ENCODE measurements at regions not wholly inside any gene's neighbourhood (a gene's known extent, or its start where the extent isn't known, plus 50 kb on each side); places are given as distances from the start of the nearest gene placed in this dataset.

DNA sequence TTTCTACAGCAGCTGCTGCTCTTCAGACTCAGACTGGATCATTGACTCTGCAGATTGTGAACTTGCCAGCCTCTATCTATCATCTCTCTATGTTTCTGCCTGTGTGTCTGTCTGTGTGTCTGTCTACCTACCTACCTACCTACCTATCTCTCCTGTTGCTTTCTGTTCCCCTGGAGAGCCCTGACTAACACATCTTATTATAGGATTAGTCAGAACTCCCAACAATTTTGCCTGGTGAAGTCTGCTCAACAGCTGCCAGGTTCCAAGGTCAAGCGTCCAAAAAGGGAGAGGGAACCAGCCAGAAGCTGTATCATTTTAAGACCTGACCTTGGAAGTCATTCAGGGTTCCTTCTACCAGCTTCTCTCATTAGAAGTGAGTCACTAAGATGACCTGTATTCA is 579.0 kb upstream of the DPP6 start:
- no peak for DNase-seq

DNA sequence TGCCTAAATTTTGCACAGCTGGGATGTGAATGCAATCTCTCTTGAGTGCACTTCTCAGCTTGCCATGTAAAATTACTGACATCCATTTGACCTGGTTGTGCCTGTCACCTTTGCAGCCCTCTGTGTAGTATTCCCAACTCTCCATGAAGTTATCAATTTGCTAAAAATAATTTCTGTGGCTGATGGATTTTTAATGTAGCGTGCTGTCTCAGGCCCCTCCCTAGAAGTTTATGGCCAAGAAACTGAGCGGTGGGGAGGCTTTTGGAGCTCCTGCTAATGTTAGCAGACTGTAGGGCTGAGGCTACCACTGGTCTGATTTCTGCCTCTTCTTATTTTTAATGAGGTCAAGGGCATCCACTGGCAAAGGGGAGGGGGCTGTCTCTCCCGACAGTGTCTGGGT is 577.0 kb upstream of the DPP6 start:
- DNase-seq: no peak

DNA sequence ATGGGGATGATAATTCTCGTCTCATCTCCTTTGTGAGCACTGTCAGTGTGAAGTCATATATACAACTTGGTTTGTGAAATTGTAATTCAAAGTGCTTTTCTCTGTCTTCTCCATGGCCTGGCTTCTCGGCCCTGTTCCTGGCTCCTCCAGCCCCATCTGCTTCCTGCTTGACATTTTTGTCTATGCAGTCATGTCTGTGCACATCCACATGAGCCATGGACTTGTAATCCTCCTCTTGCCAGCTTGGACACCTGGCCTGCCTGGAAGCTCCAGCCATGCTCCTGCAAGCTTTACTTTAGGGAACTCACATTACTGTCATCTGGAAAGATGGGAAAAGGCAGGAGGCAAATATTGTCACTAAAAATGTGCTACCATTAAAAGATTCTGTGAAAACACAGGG is 576.0 kb upstream of the DPP6 start:
- DNase-seq: no peak

DNA sequence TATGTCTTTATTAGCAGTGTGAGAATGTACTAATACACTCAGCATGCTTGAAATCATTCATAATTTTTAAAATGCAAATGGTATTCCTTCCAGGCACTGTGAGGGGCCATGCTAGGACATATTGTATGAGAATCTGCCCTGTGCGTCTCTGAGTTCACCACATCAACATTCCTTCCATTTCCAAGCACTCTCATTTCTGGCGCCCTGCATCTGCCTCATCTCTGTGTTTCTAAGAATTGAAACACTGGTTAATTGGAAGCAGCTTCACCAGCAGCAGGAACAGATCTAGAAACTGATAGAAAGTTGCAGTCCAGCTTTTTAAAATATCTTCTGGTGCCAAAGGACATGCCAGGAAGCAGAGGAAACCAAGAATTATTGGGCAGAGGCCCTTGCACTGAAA is 555.9 kb upstream of the DPP6 start:
- no peak for DNase-seq

DNA sequence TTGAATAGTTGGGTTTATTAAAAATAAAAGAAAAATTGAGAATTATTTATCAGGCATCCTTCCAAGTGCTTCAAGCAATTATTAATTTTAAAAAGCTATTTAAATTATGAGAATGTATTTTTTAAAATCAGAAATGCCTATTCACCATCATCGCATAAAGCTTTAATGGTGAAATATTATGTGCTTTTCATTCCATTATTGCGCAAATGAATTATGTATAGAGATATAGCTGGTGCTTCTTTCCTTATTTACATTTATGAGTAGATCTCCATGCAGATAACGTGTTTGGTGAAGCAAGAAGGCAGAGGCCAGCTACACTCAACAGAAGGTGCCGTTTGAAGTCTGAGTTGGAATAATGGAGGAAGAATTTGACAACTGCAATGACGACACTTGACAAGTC is 549.1 kb upstream of the DPP6 start:
- DNase-seq: no peak

DNA sequence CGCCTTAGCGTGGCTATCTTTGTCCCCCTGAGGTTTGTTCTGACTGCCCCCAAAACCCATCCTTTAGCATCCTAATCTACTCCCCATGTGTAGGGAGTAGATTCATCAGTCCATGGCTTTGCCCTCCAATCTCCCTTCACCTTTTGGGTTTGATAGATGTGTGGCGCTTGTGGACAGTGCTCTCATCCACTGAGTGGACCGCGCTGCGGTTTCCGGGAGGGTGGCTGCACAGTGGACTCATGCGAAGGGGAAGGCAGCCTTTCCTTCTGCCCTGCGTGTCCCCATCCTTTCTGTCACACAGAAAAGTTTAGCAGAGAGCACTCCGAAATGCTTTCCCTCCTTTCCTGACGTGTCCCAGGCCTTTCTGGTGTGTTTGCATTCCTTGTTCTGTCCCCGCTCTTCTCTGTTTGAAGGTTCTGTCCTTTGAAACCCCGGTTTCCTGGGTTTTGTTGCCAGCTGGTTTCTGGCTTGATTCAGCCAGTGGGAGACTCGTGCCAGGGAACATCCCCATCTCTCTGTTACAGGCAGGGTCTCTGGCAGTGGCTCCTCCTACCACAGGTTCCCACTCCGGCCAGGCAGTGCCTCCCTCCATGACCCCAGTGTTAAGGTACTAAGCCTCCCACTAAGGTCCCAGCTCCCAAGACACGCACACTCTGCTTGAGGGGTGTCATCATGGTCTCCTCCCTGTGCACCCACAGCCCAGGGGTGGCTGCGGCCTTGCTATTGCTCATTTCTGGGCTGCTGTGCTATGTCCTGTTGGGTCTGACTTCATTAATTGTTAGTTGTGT is 547.7 kb upstream of the DPP6 start:
- no peak for DNase-seq

DNA sequence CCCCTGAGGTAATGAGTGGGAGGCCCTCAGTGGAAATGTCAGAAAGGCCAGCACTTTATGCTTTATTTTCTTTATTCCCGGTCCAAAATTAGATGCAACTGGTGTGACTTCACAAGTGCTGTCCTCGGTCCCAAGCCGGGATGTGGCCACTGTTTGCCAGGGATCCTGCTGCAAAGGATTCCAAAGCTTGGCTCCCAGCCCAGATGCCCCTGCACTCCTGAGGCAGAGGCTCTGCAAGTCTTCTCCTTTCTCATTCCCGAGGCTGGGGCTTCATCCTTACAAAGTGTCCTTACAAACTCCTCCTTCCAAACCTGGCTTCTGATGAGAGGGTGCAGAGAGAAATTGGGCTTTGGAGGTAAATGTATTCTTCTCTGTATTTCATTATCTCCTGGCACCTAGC is 544.3 kb upstream of the DPP6 start:
- DNase-seq: no peak

DNA sequence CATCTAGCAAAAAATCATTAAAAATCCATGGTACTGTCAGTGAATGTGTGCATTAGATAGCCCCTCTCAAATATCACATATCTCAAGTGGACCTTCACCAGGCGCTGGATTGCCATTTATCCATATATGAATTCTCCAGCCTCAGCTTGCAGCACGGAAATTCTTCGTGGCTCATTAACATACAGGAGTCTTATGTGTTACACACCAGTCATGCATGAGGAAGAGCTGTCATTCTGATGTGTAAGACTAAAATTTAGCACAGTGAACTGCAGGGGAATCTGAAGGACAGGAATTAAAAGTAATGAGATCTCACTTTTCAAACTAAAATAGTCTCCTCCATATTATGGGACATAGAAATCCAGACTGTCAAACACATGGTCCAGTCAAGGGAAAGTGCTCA is 542.4 kb upstream of the DPP6 start:
- no peak for DNase-seq

DNA sequence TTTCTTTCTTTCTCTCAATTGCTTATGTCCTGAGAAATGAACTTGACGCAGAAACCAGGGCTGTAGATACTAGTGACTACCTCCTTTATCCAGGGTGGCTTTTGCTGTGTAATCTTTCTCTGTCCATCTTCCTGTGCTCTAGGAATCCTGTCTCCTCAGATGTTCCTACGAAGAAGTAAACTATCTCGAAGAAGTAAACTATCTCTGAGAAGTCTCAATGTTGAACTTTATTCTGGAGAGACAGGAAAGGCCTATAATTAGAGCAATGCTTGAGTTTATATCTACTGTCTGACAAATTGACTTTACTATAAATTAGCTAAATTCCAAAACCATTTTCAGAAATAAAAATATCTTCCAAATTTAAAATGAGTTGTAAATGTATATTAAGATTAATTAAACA is 541.5 kb upstream of the DPP6 start:
- no peak for DNase-seq

DNA sequence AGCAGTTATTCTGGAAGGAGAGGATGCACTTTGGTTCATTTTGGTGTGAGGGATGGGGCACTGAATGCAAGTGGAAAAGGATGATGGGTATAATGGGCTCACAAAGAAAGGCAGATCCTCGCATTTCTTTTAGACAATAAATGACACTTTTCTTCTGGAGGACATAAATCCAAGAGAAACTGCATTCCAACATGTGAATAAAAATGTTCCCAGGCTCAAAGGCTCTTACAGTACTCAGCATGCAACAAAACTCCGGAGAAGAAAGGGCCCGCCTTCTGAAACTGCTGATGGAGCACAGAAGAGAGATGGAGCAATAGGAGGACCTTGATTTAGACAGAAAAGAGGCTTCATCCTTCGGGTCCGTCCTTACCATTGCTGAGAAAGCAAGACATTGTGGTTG is 538.2 kb upstream of the DPP6 start:
- DNase-seq: no peak

DNA sequence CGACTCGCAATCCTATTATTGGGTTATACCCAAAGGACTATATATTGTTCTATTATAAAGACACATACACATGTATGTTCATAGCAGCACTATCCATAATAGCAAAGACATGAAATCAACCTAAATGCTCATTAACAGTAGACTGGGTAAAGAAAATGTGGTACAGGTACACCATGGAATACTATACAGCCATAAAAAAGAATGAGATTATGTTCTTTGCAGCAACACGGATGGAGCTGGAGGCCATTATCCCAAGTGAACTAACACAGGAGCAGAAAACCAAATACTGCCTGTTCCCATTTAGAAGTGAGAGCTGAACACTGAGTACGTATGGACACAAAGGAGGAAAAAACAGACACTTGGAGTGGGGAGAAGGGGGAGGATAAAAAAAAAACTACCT is 536.8 kb upstream of the DPP6 start:
- no peak for DNase-seq

DNA sequence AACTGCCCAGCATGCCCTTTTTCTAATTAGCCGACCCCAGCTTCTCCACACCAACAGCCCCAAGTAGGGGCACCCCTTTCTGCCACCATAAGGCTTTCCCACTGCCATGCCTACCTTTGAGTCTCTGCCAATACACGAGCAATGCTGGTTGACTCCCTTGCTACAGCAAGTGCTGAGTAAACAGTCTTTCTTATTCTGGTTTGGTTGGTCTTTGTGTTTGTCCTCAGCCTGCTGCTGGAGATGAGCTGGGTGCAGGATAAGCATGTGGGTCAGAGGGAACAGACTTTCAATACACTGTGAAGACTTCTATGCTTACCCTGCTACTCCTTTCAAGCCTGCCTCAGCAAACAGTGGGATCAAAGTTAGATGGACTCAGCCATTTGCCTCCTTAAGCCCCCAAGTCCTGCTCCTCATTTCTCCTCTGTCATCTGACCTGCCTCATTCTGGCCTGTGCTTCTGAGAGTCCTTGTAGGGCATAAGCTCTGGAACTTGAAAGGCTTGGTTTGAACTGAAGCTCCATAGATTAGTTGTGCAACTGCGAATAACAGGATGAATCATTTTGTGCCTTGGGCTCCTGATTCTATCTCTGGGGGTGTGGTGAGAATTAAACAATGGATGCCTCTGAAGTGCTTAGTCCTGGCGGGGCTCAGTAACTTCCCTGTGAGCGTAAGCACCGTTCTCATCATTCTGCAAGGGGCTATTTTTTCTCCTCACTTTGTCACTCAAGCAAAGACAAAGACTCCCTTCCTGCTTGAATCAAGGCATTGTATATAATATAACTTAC is 533.8 kb upstream of the DPP6 start:
- no peak for DNase-seq

DNA sequence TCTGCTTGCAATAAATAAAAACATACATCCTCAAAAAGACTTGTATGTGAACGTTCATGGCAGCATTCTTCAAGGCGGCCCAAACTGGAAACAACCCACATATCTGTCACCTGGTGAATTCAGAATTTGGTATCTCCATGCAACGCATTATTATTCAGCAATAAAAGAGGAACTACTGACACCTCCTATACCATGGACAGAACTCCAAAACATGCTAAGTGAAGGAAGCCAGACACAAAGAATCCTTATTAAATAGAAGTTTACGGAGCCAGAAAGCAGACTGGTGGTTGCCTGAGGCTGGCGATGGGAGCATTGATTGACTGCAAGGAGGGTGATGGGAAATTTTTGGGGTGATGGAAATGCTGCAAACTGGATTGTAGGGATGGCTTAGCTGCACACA is 530.8 kb upstream of the DPP6 start:
- no peak for DNase-seq

DNA sequence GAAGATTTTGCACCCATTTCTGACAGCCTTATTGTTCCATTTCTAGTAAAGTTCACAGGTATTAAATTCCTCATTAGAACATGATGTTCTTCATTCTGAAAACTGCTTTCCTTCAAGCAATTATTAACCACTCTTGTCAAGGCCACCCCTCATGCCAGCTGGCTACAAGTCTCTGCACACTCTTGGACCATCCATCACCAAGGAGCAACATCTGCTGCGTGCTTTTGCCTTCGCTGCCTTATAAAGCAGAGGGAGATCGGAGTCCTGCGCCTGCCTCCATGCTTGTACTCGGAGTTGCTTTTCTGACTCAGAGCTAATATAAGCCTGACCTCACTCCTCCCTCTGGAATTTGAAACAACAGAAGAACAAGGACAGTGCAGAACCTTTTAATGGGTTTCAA is 529.9 kb upstream of the DPP6 start:
- DNase-seq: no peak

DNA sequence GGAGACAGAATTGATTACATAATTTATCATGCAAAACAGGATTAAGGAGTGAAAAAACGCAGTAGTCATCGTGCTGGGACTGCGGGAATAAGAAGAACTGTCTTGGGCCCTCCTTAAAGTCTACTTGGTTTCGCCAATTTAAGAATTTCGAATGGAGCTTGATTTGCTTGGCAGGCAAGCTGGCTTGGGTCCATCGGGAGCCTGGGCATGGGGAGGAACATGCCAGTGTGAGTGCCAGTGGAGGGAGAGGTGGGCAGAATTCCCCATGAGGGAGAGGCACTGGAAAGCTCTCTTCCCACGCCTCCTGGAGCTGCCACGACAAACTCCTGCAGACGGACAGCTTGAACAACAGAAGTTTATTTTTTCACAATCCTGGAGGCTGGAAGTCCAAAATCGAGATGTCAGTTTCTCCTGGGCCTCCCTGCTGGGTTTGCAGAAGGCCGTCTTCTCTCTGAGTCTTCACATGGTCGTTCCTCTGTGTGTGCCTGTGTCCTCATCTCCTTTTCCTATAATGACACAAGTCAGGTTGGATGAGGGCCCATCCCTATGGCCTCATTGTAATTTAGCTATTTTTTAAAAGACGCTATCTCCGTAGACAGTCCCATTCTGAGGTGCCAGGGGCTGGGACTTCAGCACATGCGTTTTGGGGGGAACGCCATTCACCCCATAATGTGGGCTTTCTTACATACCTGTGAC is 528.7 kb upstream of the DPP6 start:
- no peak for DNase-seq

DNA sequence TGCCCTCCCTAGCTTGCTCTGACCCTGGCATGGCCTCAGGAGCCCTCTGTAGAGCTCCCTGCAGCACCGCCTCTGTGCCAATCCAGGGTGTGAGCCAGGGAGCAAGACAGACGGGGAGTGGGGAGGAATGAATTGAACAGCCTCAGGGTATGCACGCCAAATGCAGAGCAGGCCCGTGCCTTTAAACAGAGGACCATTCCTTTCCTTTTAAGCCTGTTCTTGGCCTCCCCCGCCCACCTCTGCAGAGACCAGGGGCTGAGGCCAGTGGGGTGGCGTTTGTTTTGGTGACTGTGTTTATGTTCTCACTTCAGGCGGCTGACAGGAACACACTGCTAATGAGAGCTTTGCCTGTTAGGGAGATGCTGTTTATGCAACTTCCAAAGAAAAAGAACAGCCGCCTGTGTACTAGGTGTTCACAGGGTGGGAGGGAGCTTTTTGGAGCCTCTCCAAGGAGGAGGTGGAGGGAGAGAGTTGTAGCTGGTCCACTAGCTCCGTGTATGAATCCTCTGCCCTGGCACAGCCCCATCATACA is 528.1 kb upstream of the DPP6 start:
- DNase-seq: no peak

DNA sequence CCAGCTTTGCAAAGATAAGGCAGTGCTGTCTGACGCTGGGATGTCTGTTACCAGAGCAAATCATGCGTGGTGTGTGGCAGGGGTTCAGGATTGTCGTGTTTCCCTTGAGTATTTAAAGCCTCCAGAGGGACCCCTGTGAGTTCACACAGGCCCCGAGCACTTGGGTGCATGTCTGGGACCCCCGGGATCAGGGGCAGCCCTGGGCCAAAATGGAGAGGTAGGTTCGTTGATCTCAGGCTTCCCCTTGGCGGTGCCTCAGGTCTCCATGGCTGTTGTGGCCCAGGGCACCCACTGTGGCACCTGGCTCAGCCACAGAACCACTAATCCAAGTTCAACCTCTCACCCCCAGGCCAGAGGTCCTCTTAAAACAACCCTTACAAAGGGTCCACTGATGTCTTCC is 523.1 kb upstream of the DPP6 start:
- no peak for DNase-seq

DNA sequence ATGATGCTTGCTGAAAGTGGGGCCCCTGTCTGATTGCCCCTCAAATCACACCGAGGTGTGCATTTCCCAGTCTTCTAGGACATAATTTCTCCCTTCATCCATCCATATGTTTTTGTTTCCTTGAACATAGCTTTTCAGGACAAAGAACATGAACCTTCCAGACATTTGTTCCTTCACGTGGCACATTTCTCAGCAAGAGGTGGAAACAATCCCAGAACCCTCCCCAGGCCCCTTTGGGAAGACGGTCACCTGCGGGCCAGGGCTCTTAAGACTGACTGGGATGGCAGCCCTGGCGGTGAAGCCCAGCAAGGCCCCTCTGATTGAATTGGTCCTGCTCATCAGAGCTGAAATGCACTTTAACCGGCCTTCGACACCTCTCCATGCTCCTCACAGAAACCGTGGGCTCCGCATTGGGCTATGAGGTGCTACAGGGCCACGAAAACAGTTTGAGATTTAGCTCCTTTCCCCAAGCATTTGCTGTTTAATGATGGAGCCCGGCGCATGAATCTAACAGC is 522.5 kb upstream of the DPP6 start:
- no peak for DNase-seq

DNA sequence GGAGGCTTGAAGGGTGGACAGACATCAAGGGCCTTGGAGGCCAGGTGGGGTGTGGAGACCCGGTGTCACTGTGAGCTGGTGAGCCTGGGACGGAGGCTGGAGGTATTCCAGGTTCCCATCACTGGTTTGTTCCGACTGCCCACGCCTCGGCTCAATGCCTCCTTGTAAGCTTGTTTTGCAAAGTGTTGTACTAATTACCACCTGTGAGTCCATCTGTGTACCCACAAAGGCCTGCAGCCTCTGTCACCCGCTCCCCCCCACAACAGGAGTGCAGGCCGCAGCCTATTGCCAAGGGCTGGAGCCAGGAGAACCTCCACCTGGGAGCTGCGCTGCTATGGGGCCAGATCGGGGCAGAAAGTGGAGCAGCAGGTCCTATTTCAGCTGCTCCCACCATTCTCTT is 521.8 kb upstream of the DPP6 start:
- DNase-seq: no peak

DNA sequence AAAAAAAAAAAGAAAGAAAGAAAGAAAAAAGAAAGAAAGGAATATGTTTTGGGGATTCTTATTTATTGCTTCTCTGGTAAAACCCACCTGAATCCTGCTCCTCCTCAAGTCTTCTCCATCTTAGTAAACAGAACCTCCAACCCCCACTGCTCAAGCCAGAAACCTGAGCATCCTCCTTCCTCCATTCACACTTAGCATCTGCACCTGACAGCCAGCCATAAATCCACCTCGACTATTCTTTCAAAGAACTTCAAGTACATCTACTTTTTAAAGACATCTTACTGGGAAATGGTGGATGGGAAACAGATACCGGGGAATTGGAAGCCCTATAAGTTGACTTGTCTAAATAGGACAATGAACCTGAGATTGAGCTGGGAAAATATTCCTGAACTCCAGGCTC is 519.9 kb upstream of the DPP6 start:
- DNase-seq: no peak

DNA sequence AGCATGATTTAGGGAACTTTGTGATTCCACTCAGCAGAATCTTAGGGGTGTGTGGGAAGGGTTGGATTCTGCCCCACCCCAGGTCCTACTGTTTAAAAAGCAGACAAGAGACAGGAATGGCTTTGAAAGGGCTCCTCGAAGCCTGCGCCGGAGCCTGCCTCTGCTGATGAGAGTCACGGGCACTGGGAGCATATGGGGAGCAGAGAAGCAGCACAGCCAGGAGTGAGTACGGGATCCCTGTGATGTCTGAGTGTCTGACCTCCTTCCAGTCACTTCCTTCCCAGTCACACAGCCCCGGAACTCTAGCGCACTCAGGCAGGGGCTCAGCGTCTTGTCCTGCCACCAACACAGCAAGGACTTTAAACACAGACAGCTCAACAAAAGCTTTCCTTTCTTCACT is 514.9 kb upstream of the DPP6 start:
- no peak for DNase-seq

DNA sequence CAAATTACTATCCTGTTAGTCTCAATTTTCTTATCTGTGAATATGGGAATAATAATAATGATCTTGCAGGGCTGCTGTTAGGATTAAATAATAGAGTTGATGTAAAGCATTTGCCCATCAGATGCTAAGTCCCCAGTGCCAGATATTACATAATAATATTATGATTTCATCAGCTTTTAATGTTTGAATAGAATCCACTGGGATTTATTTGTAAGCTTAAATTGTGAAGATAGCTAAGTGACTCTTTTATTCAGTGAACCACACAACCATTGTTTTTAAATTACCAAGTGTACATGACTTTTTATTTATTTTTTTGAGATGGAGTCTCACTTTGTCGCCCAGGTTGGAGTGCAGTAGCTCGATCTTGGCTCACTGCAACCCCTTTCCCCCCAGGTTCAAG is 510.3 kb upstream of the DPP6 start:
- no peak for DNase-seq

DNA sequence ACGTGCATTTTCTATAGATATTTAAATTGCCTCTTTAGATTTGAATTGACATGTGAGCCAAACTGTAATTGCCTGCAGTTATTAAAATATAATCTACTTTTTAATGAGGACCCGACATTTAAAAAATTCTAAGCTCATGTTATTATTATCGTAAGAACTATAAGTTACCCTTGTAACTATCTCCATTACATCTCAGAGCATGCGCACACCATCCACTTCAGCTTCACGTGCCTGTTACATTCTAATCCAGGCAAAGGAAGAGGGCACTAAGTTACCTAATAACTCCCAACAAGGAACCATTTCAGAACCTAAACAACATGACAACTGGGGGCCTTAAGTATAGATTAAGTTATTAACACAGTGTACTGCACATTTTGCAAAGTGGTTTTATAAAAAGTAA is 509.0 kb upstream of the DPP6 start:
- DNase-seq: no peak

DNA sequence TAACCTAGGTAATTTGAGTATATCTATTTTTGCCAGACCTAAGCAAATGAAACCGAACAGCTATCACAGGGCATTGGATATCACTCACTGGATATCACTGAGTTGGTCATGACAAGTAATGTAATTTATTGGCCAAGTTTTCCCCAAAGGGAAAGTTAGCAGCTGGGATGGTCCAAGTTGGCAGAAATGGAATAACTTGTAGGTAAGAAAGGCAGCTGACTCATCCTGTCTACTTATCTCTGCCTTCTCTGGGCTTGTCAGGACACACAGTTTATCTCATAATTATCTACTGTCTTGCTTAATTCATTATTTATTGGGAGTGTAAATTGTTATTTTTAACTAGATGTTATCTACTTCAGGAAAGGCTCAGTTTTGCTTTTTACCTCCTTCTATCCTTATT is 502.0 kb upstream of the DPP6 start:
- no peak for DNase-seq

Data from stimulated activated CD8-positive, alpha-beta memory T cell treated with anti-CD3 and anti-CD28 coated beads, Interleukin-4, amount 100 ng/mL, for 48 hours (primary cell).